Stimulated activated CD8-positive, alpha-beta memory T cell treated with anti-CD3 and anti-CD28 coated beads, Interleukin-15, amount 100 ng/mL, for 1 hour (primary cell): ENCODE measurements at regions not wholly inside any gene's neighbourhood (a gene's known extent, or its start where the extent isn't known, plus 50 kb on each side); places are given as distances from the start of the nearest gene placed in this dataset.

Experiments used
- DNase-seq: peaks from one replicate; pipeline ENCODE4 v3.0.0-alpha.2; 2020; ENCODE audit warnings: low read depth

DNA sequence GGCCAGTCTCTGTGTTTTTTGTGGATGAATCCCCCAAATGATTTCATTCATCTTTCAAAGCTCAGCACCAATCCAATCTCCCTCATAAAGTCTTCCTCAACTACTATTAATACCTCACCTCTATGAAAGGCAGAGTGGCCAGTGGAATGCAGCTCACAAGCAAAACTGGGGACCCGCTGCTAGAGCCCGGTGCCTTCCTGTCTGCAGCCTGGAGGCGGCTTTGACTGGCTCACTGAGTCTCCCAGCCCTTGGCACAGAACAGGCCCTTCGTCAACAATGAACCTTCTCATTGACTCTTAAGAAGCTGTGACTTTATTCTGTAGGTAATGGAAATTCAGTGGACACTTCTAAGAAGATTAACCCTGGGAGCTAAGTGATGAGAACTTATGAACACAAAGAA lies 86.8 kb upstream of the RAB4A start:
- no peak for DNase-seq

DNA sequence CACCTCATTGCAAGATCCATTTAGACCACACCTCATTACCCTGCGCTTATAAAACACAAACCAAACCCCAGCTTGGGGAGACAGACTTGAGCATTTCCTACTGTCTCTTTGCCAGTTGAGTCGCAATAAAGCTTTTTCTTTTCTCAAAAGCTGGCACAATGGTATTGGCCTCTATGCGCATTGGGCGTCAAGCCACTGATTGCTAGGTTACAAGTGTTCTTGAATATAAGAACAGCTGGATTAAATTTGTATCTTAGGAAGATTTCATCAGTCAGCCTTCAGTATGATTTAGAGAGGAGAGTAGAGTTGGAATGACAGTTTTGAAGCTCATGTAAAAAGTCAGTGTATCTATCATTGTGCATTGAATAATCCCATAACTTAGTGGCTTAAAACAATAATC lies 84.9 kb upstream of the RAB4A start:
- no peak for DNase-seq

DNA sequence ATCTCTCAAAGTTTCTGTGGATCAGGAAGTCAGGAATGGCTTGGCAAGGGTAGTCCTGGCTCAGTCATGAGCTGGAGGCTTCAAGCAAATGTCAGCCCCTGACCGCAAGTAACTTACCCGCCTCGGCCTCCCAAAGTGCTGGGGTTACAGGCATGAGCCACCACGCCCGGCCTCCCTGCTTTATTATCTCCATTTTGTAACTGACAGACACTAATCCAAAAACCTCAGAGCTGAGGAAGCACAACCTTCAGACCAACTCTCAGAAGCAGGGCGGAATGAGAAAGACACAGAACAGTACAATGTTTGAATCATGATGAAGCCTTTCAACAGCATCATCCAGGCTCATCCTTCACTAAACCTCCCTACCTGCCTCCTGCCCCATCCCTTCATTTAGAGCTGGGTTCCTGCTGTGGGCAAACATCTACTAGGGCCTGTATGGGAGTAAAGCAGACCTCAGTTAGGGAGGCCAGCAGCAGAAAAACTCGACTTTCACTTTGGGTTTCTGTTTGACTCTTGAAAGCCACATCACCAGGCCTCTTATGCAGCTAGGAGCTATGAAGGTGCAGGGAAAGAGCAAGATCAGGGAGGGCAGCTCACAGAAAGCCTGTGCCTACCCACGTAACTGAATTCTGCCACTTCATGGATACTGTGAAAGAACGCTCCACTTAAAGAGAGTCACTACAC lies 84.4 kb upstream of the RAB4A start:
- no peak for DNase-seq

DNA sequence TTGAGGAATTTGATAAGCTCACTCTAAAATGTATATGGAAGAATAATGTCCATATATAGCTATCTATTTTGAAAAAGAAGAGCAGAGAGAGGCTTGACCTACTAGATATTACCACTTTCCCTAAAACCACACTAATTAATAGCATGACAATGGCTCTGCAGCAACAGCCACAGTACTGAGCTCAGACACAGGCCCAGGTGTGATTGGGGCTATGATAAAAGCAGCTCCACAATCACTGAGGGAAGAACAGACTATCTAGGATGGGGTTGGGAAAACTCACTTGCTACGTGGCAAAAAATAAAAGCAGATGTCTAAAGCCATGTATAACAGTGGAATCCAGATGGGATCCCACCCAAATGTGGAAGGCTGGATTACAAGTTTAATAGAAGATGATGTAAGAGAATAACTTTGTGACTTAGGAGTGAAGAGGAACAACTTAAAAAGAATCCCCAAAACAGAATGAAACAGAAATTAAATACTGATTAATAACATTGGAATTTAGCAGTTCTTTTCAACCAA lies 80.8 kb upstream of the RAB4A start:
- no peak for DNase-seq

DNA sequence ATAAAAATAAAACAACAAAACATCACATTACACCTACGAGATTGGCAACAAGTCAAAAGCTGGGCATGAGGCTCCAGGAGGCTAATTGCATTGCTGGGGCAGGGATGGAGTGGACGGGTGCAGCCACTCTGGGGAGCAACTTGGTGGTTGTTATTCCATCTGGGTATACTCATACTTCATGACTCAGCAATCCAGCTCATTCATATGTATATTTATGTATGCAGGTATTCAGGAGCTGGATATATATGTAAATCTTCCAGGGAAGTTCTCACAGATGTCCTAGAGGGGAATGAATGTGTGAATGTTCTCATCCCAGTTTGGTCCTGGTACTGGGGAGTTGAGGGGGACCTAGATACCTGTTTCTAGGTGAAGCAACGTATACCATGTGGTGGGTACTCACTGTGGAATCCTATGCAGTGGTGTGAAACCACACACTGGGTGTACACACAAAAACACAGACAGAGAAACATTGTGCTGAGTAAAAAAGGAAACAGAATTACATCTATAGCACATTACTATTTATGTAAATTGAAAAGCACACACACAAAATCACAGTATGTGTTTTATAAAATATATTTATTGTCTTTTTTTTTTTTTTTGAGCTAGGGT lies 79.7 kb upstream of the RAB4A start:
- no peak for DNase-seq

DNA sequence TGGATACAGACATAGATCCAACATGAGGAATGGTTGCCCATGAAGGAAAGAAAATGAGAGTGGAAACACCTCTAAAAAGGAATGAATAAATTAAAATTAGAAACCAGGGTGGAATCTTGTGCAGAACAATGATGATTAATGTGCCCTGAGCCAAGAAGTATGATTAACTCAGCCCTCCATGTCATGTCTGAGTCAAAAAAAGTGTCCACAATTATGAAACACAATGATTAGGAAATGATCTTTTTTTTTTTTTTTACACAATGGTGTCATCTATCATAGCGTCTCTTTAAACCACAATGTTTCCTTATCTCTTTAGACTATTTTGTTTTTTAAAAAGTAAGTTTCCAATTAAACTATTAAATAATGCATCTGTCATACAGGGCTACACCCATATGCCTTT lies 78.9 kb upstream of the RAB4A start:
- DNase-seq = no peak

DNA sequence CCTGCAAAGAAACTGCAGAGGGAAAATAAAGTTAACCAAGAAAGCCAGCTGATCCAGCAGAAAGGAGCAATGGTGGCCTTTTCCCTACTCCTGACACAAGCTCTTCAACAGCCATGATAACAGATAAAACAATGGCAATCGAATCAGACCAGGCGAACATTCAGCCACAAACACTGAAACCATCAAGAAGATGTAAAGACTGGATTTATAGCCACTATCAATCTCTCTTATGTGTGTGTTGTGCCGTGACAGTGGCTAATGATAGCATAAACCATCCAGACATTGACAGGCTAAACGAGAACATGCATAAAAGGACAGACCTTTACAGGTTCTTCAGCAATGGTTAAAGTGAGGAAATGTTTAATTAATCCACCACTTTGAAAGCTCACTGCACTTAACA lies 78.1 kb upstream of the RAB4A start:
- DNase-seq = no peak

DNA sequence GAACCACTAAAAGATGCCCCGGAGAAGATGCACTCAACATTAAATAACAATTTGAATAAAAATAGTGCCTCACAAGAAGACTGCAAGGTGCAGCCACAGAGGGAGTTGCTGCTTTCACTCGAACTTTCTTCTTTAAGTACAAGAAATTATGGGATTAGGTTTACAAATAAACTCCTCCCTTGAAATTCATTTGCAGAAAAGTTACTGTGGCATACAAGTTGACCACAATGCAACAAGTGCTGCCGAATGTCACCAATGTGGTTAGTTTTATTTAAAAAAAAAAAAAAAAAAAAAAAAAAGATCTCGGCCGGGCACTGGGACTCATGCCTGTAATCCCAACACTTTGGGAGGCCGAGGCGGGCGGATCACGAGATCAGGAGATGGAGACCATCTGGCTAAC lies 76.8 kb upstream of the RAB4A start:
- no peak for DNase-seq

DNA sequence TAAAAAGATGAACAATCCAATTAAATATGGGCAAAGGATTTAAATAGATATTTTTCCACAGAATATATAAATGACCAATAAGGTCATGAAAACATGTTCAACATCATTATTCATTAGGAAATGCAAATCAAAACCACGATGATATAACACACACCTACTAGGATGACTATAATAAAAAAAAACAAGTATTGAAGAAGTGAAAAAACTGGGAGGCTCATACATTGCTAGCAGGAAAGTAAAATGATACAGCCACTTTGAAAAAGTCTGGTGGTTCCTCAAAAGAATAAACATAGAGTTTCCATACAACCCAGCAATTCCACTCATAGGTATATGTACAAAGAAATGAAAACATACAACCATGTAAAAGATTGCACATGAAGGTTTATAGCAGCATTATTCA lies 75.7 kb upstream of the RAB4A start:
- no peak for DNase-seq

DNA sequence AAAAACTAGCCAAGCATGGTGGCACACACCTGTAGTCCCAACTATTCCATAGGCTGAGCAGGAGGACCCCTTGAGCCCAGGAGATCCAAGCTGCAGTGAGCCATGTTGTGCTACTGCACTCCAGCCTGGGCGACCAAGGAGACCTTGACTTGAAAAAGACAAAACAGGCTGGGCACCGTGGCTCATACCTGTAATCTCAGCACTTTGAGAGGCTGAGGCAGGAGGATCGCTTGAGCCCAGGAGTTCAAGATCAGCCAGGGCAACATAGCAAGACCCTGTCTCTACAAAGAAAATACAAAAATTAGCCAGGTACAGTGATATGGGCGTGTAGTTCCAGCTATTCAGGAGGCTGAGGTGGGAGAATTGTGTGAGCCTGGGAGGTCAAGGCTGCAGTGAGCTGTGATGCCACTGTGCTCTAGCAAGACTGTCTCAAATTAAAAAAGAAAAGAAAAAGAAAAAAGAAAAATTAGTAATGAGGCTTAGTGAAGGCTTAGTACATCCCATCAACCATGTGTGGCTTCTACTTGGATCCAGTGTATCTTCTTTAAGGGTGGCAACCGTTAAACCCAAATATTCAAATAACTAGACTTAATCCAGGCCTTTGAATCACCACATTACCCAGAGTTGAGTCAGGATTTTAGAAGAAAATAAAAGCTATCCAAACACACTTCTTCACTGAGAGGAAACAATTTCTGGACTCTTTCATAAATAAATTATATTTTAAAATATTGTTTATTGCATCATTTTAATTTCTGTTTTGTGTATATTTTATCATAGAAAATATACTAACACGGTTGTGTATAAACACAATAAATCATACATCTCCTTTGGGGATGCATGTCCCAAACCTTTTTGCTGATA lies 74.3 kb upstream of the RAB4A start:
- no peak for DNase-seq

DNA sequence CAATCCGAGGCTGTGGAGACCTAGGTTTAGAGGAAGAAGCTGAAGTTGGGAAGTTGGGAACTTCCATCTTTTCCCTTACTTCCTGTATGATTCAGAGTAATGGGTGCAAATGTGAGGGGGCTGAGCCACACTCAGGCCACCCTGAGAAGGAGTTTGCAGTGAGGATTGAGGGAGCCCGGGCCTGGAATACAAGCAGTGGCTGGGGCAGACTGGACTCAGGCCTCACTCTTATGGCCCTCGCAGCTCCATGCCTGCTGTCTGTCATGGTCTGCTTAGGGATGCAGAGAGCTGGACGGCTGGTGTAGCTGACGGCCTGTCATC lies 73.7 kb upstream of the RAB4A start:
- no peak for DNase-seq

DNA sequence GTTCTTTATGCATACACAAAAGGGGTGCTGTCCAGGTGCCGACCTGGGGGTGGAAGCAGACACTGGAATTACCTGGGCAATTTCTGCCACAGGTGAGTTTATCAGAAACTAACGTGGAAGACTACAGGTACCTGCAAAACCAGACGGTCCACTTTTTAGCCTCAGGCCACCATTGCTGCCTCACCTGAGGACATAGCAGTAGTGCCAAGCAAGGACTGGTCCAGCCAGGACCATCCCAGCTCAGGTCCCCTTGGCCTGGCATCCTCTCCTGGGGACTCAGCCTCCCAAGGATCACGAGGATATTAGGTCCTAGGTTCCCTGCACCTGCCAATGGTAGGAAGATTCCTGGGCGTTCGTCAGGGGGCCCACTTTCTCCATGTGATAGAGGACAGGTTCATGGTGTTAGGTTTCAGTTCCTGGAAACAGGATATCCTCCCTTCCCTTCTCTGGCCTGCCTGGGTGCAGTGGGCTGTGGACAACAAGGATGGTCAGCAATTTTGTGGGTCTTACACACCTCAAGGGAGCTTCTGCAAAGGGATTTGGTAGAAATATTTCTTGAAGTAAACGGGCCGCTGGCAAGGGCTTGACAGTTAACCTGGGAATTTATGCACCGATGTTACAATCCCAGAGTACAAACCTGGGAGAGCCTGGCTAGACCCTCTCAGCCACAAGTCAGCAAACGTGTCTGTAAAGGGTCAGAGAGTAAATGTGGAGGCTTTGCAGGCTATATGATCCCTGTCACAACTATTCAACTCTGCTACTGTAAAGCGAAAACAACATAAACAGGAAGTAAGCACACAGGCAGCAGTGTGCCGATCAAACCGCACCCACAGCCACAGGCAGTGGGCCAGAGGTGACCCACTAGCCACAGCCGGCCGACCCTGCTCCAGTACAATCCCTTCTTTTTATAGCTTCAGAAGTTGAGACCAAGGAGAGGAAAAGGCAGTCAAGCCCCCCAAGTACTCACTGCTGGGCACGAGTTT lies 71.4 kb upstream of the RAB4A start:
- no peak for DNase-seq

DNA sequence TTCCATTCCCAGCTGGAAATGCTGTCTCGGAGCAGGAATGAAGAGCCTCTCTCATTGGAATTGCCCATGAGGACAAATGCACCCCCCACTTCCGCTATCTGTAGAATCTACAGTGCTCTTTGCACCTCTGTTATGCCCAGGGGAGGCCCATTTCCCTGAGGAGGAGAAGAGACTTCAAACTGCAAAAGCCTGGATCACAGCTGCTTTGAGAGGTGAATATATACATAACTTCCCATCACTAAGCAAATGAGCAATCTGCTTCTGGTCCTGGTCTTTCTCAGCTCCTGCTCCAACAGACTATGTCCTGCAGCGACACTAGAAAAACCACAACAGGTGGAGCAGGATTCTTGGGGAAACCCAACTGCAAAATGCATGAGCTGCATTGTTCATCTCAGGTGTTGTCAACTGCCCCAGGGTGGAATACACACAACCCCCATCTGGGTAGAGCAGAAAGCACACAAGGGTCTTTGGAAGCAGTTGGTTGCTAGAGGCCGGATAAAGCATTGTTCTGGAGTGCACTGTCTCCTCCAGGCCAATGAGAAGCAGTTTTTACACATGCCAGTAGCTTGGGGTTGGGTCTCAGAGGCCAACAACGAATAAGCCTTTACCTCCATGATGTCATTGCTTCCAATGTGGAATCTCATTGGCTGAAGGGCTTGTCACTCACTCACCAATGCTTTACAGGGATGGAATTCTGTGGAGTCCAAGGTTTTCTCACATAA lies 67.7 kb upstream of the RAB4A start:
- no peak for DNase-seq

DNA sequence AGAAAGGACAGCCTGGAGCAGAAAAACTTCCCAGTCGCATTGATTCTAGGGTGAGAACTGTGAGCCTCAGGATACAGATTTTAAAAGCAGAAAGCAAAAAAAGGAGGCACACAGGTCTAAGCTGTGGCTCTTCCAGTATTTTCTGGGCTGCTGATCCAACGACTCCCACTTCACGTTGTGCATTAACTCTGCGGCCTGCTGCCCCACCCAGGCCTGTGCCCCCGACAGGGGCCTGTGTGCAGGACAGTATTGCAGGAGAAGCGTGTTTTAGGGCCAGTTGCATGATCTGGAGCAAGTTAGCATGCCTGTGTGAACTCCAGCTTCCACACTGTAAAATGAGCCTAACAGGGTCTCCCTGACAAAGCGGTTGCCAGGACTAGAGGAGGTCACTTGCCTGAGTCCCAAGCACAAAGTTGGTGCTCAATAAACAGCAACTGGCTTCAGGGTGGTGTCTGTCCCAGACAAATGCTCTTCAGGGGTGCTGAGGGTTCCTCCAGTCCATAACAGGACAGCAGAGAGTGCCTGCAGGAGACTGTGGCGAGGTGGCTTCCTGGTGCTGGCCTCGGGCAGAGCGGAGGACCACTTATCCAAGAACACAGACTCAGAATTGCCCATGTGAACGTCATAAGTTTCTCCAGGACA lies 66.8 kb upstream of the RAB4A start:
- DNase-seq = no peak

DNA sequence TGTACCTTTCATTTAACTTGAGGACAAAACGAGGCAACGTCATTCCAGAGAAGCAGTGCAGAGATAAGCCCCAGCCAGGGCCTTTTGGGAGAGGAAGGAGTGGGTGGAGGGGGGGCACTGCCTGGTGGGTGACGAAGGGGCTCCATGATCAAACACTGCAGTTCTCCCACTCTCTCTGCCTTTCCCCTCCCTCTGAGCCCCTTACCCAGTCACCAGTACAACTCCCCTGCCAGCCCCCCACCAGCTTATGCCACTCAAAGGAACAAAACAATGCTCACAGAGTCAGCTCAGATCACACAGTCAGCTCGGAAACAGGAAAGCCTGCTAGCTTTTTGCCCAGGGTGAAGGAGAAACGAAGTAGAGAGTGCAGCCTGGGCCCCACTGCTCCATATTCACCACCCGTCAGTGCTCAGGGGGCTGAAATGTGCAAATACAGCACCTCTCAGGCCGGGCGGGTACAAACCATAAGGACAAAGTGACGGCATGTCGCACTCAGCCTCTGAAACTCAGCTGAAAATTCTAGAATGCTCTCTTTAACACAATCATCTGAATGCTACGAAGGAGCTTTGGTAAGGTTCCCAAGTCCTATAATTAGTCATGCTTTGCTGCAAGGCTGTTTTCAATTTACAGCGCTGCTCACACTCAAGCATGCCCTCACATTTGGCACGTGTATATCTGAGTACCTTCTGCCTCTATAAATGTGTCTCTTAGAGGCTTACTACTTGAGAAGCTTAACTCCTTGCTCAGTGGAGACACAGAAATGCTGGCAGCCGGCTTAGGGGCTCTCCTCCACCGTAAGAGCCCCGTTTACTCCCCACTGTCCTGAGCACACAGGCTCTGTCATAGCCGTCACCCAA lies 65.8 kb upstream of the RAB4A start:
- DNase-seq = no peak

DNA sequence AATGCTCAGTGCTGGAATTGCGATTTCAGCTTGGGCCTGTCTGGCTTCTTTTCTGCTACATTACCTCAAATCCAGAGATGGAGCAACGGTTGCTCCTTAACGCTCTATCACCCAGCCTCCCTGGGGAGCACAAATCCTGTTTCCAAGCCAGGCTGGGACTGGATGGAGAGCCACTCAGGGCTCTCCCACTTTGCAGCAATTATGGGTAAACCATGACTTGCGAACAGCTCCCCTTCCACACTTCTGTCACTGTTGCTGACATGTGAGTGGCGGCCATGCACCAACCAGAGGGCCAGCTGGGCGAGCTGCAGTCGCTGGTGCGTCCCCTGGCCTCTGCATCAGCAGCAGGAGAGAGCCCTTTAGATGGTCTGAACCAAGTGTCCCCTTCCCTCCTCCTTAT lies 65.1 kb upstream of the RAB4A start:
- DNase-seq = no peak

DNA sequence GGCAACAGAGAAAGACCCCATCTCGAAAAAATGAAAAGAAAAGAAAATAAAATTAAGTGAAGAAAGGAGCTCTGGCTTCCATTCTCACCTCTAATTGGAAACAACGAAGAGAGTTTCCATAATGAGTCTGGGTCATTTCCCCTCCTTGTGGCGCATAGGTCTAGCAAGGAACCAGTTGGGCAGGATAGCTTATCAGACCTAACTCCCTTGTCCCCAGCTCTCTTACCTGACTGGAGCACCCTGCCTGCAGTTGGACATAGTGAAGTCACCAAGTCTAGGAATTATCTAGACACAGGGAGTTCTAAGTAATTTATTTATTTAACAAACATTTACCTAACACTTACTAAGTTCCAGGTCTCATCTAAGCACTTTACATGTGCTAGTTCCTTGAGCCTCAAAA lies 63.0 kb upstream of the RAB4A start:
- DNase-seq = no peak

DNA sequence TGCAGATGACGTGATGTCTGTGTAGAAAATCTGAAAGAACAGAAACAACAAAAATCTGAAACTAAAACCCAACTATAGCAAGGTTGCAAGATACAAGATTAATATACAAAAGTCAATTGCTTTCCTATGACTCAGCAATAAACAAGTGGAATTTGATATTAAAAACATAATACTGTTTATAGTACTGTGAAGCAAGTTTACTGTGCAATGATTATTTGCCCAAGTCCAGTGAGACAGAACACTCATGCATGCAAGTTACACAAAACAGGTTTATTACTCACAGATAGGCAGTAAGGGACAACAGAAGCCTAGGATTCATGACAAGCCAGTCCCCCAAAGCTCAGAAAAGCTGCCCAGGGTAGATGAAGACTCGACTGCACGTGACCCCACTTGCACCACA lies 62.4 kb upstream of the RAB4A start:
- DNase-seq = no peak

DNA sequence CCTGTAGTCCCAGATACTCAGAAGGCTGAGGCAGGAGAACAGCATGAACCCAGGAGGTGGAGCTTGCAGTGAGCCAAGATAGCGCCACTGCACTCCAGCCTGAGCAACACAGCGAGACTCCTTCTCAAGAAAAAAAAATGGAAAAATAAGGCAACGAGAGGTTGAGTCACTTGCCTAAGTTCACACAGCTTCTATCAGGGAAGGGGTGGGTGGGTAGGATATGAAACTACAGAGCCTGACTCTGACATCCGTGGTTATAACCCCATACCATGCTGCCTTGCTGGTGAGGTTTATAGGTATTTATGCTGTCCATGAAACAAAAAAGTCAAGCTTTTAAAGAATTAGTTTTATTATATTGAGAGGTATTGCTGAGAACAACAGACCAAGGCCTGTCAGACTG lies 61.5 kb upstream of the RAB4A start:
- DNase-seq = no peak

DNA sequence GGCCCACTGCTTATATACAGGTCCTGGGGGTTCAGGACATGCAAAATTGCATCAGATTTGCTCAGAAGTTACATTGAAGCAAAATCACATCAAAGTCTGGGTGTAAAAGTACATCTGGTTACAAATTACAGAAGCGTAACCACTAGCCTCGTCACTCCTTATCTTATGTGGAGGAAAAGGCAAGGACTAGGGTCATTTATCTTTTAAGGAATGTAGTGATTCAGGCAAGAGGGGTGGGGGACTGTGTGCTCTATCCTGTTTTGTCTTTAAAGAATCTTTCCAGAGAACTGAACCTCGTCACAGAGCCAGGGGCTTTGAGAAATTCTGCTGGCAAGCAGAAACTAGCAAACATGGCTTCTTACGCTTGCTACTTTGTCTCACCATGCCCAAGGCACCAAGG lies 61.1 kb upstream of the RAB4A start:
- no peak for DNase-seq
